B cell (primary cell): ENCODE measurements at regions not wholly inside any gene's neighbourhood (a gene's known extent, or its start where the extent isn't known, plus 50 kb on each side); places are given as distances from the start of the nearest gene placed in this dataset.

Experiments
- ATAC-seq: fragments of 200-7000 bp; cut with Tn5 transposase; one replicate; pipeline ENCODE4 v1.10.0; 2021; ENCODE audit warnings: low read depth, mild to moderate bottlenecking, moderate number of reproducible peaks, moderate library complexity
- CTCF ChIA-PET: fragments of 350-600 bp; sonication (Branson Sonifier 250); formaldehyde crosslinking; loops from one replicate; lab custom pipeline; 2021; ENCODE audit warnings: antibody characterized with exemption, inconsistent platforms; lab: Charles Lee
- POLR2A ChIA-PET: fragments of 350-600 bp; sonication (Branson Sonifier 250); formaldehyde crosslinking; loops from one replicate; lab custom pipeline; 2021; ENCODE audit warnings: antibody characterized with exemption; lab: Charles Lee
- DNase-seq: peaks from one replicate; pipeline ENCODE4 v3.0.0; 2013
- H2AFZ ChIP-seq: 2 replicates; pipeline ENCODE4 v1.6.1; 2012; ENCODE audit warnings: mild to moderate bottlenecking, low read depth, low read length; ENCODE audit not compliant: insufficient read depth, poor library complexity, severe bottlenecking
- H3K27ac ChIP-seq, 2 donors: 1 replicate in 1 of 2; 2 replicates in 1 of 2; pipeline ENCODE4 v1.5.1; 2012 to 2013; ENCODE audit warnings: low read length in 2 of 2, mild to moderate bottlenecking in 2 of 2, moderate library complexity in 1 of 2
- H3K27me3 ChIP-seq, 4 experiments: fragments of 200-600 bp in 1 of 4; sonication (generic) in 1 of 4; replicated peaks in 1 of 4; 1 replicate in 2 of 4; 2 replicates in 2 of 4; pipeline versions ENCODE4 v1.6.1 to v1.7.0; 2013 to 2016; ENCODE audit warnings: low read length in 3 of 4, mild to moderate bottlenecking in 2 of 4, mixed read lengths in 1 of 4, moderate library complexity in 1 of 4; ENCODE audit not compliant: insufficient read depth in 4 of 4, control insufficient read depth in 3 of 4; ENCODE audit errors: control extremely low read depth in 1 of 4
- H3K36me3 ChIP-seq, 2 experiments: replicated peaks in 1 of 2; 1 replicate in 1 of 2; 2 replicates in 1 of 2; pipeline versions ENCODE4 v1.6.1 to v1.7.1; 2013; ENCODE audit warnings: low read length in 1 of 2; ENCODE audit not compliant: insufficient read depth in 2 of 2, control insufficient read depth in 1 of 2; ENCODE audit errors: control extremely low read depth in 1 of 2, extremely low read depth in 1 of 2
- H3K4me1 ChIP-seq, 2 donors: fragments of 200-600 bp in 1 of 2; sonication (generic) in 1 of 2; 1 replicate in 1 of 2; 2 replicates in 1 of 2; pipeline versions ENCODE4 v1.5.1 to v1.6.1; 2013 to 2017; ENCODE audit warnings: low read length in 2 of 2; ENCODE audit not compliant: control insufficient read depth in 2 of 2, insufficient read depth in 2 of 2
- H3K4me2 ChIP-seq: replicated peaks from 2 replicates; pipeline ENCODE3; 2012; ENCODE audit warnings: mild to moderate bottlenecking, low read depth, low read length; ENCODE audit not compliant: poor library complexity, severe bottlenecking
- H3K4me3 ChIP-seq, 5 experiments: fragments of 200-600 bp in 1 of 5; sonication (generic) in 1 of 5; 1 replicate in 3 of 5; 2 replicates in 2 of 5; pipeline versions ENCODE4 v1.5.1 to v1.7.0; 2011 to 2016; ENCODE audit warnings: low read length in 4 of 5, mild to moderate bottlenecking in 4 of 5, low read depth in 2 of 5, control low read depth in 1 of 5, moderate library complexity in 1 of 5; ENCODE audit not compliant: insufficient read depth in 1 of 5; ENCODE audit errors: control extremely low read depth in 1 of 5, extremely low read depth in 1 of 5
- H3K79me2 ChIP-seq: fragments of 200-600 bp; sonication (generic); one replicate; pipeline ENCODE4 v1.6.0; 2016; ENCODE audit warnings: low read length; ENCODE audit not compliant: control insufficient read depth, insufficient read depth
- H3K9ac ChIP-seq: fragments of 200-600 bp; sonication (generic); 2 replicates; pipeline ENCODE4 v1.6.1; 2017; ENCODE audit warnings: mild to moderate bottlenecking, low read length, moderate library complexity
- H3K9me3 ChIP-seq, 3 donors: one replicate each; pipeline versions ENCODE4 v1.6.1 to v1.7.1; 2013; ENCODE audit warnings: low read length in 2 of 3; ENCODE audit not compliant: control insufficient read depth in 2 of 3, insufficient read depth in 1 of 3; ENCODE audit errors: control extremely low read depth in 1 of 3
- H4K20me1 ChIP-seq: 2 replicates; pipeline ENCODE4 v1.6.0; 2012; ENCODE audit warnings: mild to moderate bottlenecking, low read length; ENCODE audit not compliant: insufficient read depth, control insufficient read depth, poor library complexity, severe bottlenecking
- H3K27ac Mint-ChIP-seq: one replicate; pipeline ENCODE4 v1.8.0; 2021; ENCODE audit warnings: mixed read lengths
- H3K27me3 Mint-ChIP-seq: one replicate; pipeline ENCODE4 v1.8.0; 2021; ENCODE audit warnings: mixed read lengths
- H3K4me1 Mint-ChIP-seq: one replicate; pipeline ENCODE4 v1.8.0; 2021; ENCODE audit warnings: mixed read lengths
- H3K4me3 Mint-ChIP-seq: one replicate; pipeline ENCODE4 v1.8.0; 2021; ENCODE audit warnings: mixed read lengths
- H3K9me3 Mint-ChIP-seq: one replicate; pipeline ENCODE4 v1.8.0; 2022; ENCODE audit warnings: mixed read lengths; ENCODE audit not compliant: insufficient read depth
- EZH2 ChIP-seq: IDR thresholded peaks from 2 replicates; pipeline ENCODE4 v1.6.1; 2012; ENCODE audit warnings: borderline replicate concordance, low read depth, mild to moderate bottlenecking, moderate library complexity, low read length; ENCODE audit not compliant: insufficient read depth, poor library complexity, severe bottlenecking
- WGBS: methylation state at CpG from one replicate; pipeline ENCODE4 v1.1.5; 2013; ENCODE audit warnings: missing lambda C conversion rate; ENCODE audit not compliant: insufficient coverage; 5-methylcytosine and 5-hydroxymethylcytosine counted together
- intact Hi-C: fragments of 100-400 bp; cut with micrococcal nuclease; formaldehyde crosslinking; loops from one replicate; pipeline ENCODE4 v1.10.0; 2022
- TF ChIP-seq, protein P1 (sequence below): fragments of 200-600 bp; IDR thresholded peaks from one replicate; pipeline ENCODE4 v1.8.0; 2022; ENCODE audit warnings: antibody characterized with exemption, mild to moderate bottlenecking

DNA sequence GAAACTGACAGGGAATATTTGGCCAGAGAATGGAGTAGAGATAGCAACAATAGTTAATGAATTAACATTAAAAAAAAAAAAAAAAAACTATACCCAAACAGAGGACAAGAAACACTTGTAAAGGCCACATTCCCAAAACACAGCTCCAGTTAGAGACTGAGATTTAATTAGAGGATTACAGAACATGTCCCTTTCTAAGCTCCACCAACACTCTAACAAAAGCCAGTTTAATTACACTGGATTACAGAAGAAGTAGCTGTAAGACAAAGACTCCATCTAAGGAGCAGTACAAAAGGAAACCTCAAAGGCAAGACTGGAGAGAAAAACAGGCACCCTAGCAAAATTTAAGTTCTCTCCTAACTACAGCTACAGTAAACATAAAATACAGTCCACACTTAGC lies 1247.7 kb upstream of the AGA start:
- ChIA-PET POLR2A (no interaction called here), CTCF (no interaction called here)
- H3K27me3 Mint-ChIP-seq, result no peaks in the 10 kb centered on the region
- Histone ChIP-seq H3K4me3 (no peak overlapping the region), H2AFZ (no peak overlapping the region), H3K27me3 (no peaks in the 10 kb centered on the region), H3K4me2 (no peak overlapping the region), H3K9ac (no peak overlapping the region), H3K9me3 (no peaks in the 10 kb centered on the region), H4K20me1 (no peaks in the 10 kb centered on the region), H3K27ac (no peak overlapping the region), H3K36me3 (no peaks in the 10 kb centered on the region), H3K4me1 (no peaks in the 10 kb centered on the region), H3K79me2 (no peaks in the 10 kb centered on the region)
- TF ChIP-seq, protein P1, sequence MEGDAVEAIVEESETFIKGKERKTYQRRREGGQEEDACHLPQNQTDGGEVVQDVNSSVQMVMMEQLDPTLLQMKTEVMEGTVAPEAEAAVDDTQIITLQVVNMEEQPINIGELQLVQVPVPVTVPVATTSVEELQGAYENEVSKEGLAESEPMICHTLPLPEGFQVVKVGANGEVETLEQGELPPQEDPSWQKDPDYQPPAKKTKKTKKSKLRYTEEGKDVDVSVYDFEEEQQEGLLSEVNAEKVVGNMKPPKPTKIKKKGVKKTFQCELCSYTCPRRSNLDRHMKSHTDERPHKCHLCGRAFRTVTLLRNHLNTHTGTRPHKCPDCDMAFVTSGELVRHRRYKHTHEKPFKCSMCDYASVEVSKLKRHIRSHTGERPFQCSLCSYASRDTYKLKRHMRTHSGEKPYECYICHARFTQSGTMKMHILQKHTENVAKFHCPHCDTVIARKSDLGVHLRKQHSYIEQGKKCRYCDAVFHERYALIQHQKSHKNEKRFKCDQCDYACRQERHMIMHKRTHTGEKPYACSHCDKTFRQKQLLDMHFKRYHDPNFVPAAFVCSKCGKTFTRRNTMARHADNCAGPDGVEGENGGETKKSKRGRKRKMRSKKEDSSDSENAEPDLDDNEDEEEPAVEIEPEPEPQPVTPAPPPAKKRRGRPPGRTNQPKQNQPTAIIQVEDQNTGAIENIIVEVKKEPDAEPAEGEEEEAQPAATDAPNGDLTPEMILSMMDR, result no peak
- TF ChIP-seq EZH2, result no peak
- peaks cover 5% of the 10 kb centered on the region for H3K9me3 Mint-ChIP-seq
- H3K4me3 Mint-ChIP-seq, result no peak overlapping the region
- intact Hi-C loops, result no loop called here
- ATAC-seq (no peak), DNase-seq (no peak)
- H3K4me1 Mint-ChIP-seq, result no peaks in the 10 kb centered on the region
- H3K27ac Mint-ChIP-seq, result no peak overlapping the region

DNA sequence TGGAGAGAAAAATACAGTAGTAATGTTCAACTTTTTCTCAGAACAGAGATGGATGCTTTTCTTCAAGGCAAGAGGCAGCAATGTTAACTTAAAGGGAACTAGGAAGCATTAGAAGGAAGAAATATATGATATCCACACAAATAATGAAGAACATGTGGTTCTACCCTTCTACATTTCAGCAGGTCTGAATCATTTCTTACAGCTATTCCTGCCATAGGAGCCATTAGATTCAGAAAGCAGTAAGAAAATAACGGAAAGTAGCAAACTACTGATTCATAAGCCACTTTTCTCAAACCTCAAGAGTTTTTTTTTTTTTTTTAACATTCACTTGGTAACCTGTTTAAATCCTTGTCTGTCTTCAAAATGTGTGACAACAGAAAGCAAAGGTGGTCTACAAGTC lies 1251.6 kb upstream of the AGA start:
- Histone ChIP-seq H3K4me3 (no peak overlapping the region), H3K79me2 (no peaks in the 10 kb centered on the region), H2AFZ (no peak overlapping the region), H3K4me1 (no peaks in the 10 kb centered on the region), H3K36me3 (no peaks in the 10 kb centered on the region), H3K9ac (no peak overlapping the region), H3K9me3 (peaks cover 0 to 1% (median 0%) of the 10 kb centered on the region in 3 donors), H3K4me2 (no peak overlapping the region), H3K27ac (no peak overlapping the region), H3K27me3 (no peaks in the 10 kb centered on the region), H4K20me1 (no peaks in the 10 kb centered on the region)
- Mint-ChIP-seq H3K4me3 (no peak overlapping the region), H3K27me3 (no peaks in the 10 kb centered on the region), H3K4me1 (no peaks in the 10 kb centered on the region), H3K27ac (no peak overlapping the region), H3K9me3 (peaks cover 7% of the 10 kb centered on the region)
- POLR2A ChIA-PET, result no interaction called here
- TF ChIP-seq, protein P1, result no peak
- no peak for TF ChIP-seq EZH2
- ATAC-seq (no peak), DNase-seq (no peak)
- no CpG with 5 or more reads among the region's 1 CpG for WGBS
- intact Hi-C loops, result no loop called here
- CTCF ChIA-PET, result no interaction called here
